Mucosa of descending colon (tissue), 3 donors: ENCODE measurements at regions not wholly inside any gene's neighbourhood (a gene's known extent, or its start where the extent isn't known, plus 50 kb on each side); places are given as distances from the start of the nearest gene placed in this dataset.

Source experiments
- ATAC-seq: fragments of 200-7000 bp; cut with Tn5 transposase; one replicate; pipeline ENCODE4 v1.9.1; 2020; ENCODE audit warnings: mild to moderate bottlenecking, moderate library complexity
- DNase-seq, 3 donors: peaks; one replicate each; pipeline ENCODE4 v3.0.0-alpha.2; 2020
- H3K36me3 ChIP-seq: fragments of 200-600 bp; one replicate; pipeline ENCODE4 v1.8.0; 2021; ENCODE audit warnings: low read depth, mild to moderate bottlenecking
- H3K4me1 ChIP-seq: fragments of 200-600 bp; one replicate; pipeline ENCODE4 v1.8.0; 2021; ENCODE audit warnings: low read depth, mild to moderate bottlenecking
- H3K4me3 ChIP-seq: fragments of 200-600 bp; one replicate; pipeline ENCODE4 v1.8.0; 2021; ENCODE audit warnings: mild to moderate bottlenecking
- H3K9me3 ChIP-seq: fragments of 200-600 bp; one replicate; pipeline ENCODE4 v1.8.0; 2021; ENCODE audit warnings: mild to moderate bottlenecking
- CTCF ChIP-seq: fragments of 200-600 bp; IDR thresholded peaks from one replicate; pipeline ENCODE4 v1.8.0; 2022; ENCODE audit warnings: antibody characterized with exemption, mild to moderate bottlenecking
- intact Hi-C, 2 donors: fragments of 100-400 bp; cut with DNase I in 1 of 2; cut with micrococcal nuclease in 1 of 2; formaldehyde crosslinking; loops; one replicate each; pipeline versions ENCODE4 v1.11.0 to v1.11.1; 2022; cut with DNase I, micrococcal nuclease
- donor health status: DM: no; HTN: no; CAD: no; lungs with moderate emphysema.
- donor health status: DM: no; HTN: no; CAD: no.
- donor health status: DM: no; HTN: yes; CAD: no.

- no peaks in the 10 kb centered on the region for H3K36me3 ChIP-seq
- no peak for TF ChIP-seq CTCF
- ATAC-seq (no peak), DNase-seq (no peak)
- no peak overlapping the region for H3K4me3 ChIP-seq
- H3K9me3 ChIP-seq = no peaks in the 10 kb centered on the region
- intact Hi-C loops = no loop called here
- no peaks in the 10 kb centered on the region for H3K4me1 ChIP-seq
Observed at GRCh38 chr4:67344594-67345380, 200.5 kb downstream of the CENPC start.

- DNase-seq (no peak), ATAC-seq (no peak)
- no peaks in the 10 kb centered on the region for H3K9me3 ChIP-seq
- intact Hi-C loops = no loop called here
- no peak for TF ChIP-seq CTCF
- no peak overlapping the region for H3K4me3 ChIP-seq
- H3K4me1 ChIP-seq = no peaks in the 10 kb centered on the region
- no peaks in the 10 kb centered on the region for H3K36me3 ChIP-seq
Observed at GRCh38 chr4:67343199-67343598, 202.1 kb downstream of the CENPC start.

GRCh38 chr4:67342291-67342690 lies 203.0 kb downstream of the CENPC start:
- no peak for TF ChIP-seq CTCF
- DNase-seq (no peak), ATAC-seq (no peak)
- H3K9me3 ChIP-seq = no peaks in the 10 kb centered on the region
- H3K4me3 ChIP-seq = no peak overlapping the region
- no peaks in the 10 kb centered on the region for H3K36me3 ChIP-seq
- no peaks in the 10 kb centered on the region for H3K4me1 ChIP-seq
- intact Hi-C loops = no loop called here

- ATAC-seq = no peak
- no peak for DNase-seq
- Histone ChIP-seq H3K4me3 (no peak overlapping the region), H3K9me3 (no peaks in the 10 kb centered on the region), H3K36me3 (no peaks in the 10 kb centered on the region), H3K4me1 (no peaks in the 10 kb centered on the region)
- intact Hi-C loops = no loop called here
- TF ChIP-seq CTCF = no peak
Observed at GRCh38 chr4:67333664-67334063, 211.6 kb downstream of the CENPC start.

- intact Hi-C loops = no loop called here
- H3K9me3 ChIP-seq = no peaks in the 10 kb centered on the region
- no peak for ATAC-seq
- H3K36me3 ChIP-seq = no peaks in the 10 kb centered on the region
- H3K4me3 ChIP-seq = no peak overlapping the region
- DNase-seq = no peak
- no peaks in the 10 kb centered on the region for H3K4me1 ChIP-seq
- no peak for TF ChIP-seq CTCF
Observed at GRCh38 chr4:67332627-67333026, 212.7 kb downstream of the CENPC start.
